GM23248 (cell line): ENCODE measurements at regions not wholly inside any gene's neighbourhood (a gene's known extent, or its start where the extent isn't known, plus 50 kb on each side); places are given as distances from the start of the nearest gene placed in this dataset.

ENCODE experiments used
- DNase-seq: peaks from one replicate; pipeline ENCODE4 v3.0.0-alpha.2; 2015
- H2AFZ ChIP-seq: fragments of 200-600 bp; sonication (generic); 2 replicates; pipeline ENCODE4 v1.6.1; 2016; ENCODE audit warnings: antibody characterized with exemption
- H3F3A ChIP-seq: fragments of 200-600 bp; sonication (generic); 2 replicates; pipeline ENCODE4 v1.6.1; 2016; ENCODE audit warnings: mild to moderate bottlenecking, antibody characterized with exemption, mixed run types; ENCODE audit not compliant: insufficient read depth
- H3K27ac ChIP-seq: fragments of 200-600 bp; sonication (generic); 2 replicates; pipeline ENCODE4 v1.5.1; 2016; ENCODE audit warnings: mild to moderate bottlenecking
- H3K27me3 ChIP-seq: fragments of 200-600 bp; sonication (generic); replicated peaks from 2 replicates; pipeline ENCODE4 v1.6.1; 2016; ENCODE audit warnings: mild to moderate bottlenecking; ENCODE audit not compliant: insufficient read depth
- H3K36me3 ChIP-seq: fragments of 200-600 bp; sonication (generic); 2 replicates; pipeline ENCODE4 v1.6.1; 2016; ENCODE audit warnings: low read depth, mild to moderate bottlenecking
- H3K4me1 ChIP-seq: fragments of 200-600 bp; sonication (generic); 2 replicates; pipeline ENCODE4 v1.6.1; 2016; ENCODE audit warnings: mild to moderate bottlenecking; ENCODE audit not compliant: insufficient read depth
- H3K4me2 ChIP-seq: fragments of 200-600 bp; sonication (generic); one replicate; pipeline ENCODE4 v1.6.1; 2016; ENCODE audit warnings: mild to moderate bottlenecking; ENCODE audit not compliant: unreplicated experiment
- H3K4me3 ChIP-seq: fragments of 200-600 bp; sonication (generic); 2 replicates; pipeline ENCODE4 v1.5.1; 2016; ENCODE audit warnings: mild to moderate bottlenecking
- H3K79me2 ChIP-seq: fragments of 200-600 bp; sonication (generic); 2 replicates; pipeline ENCODE4 v1.6.1; 2016; ENCODE audit warnings: mild to moderate bottlenecking; ENCODE audit not compliant: insufficient read depth
- H3K9ac ChIP-seq: fragments of 200-600 bp; sonication (generic); 2 replicates; pipeline ENCODE4 v1.6.1; 2016; ENCODE audit warnings: mild to moderate bottlenecking
- H3K9me2 ChIP-seq: fragments of 200-600 bp; sonication (generic); 2 replicates; pipeline ENCODE4 v1.6.1; 2016; ENCODE audit warnings: mixed run types, mild to moderate bottlenecking, moderate library complexity; ENCODE audit not compliant: insufficient read depth
- H3K9me3 ChIP-seq: fragments of 200-600 bp; sonication (generic); one replicate; pipeline ENCODE4 v1.6.1; 2017; ENCODE audit warnings: low read depth
- H4K20me1 ChIP-seq: fragments of 200-600 bp; sonication (generic); 2 replicates; pipeline ENCODE4 v1.6.0; 2016; ENCODE audit not compliant: insufficient read depth
- EZH2 ChIP-seq: fragments of 200-600 bp; sonication (generic); IDR thresholded peaks from 2 replicates; pipeline ENCODE4 v1.6.1; 2018; ENCODE audit warnings: antibody characterized with exemption, mild to moderate bottlenecking; ENCODE audit not compliant: insufficient read depth, poor library complexity, severe bottlenecking
- EZH2phosphoT487 ChIP-seq: fragments of 200-600 bp; sonication (generic); IDR thresholded peaks from 2 replicates; pipeline ENCODE4 v1.6.1; 2018; ENCODE audit warnings: antibody characterized with exemption, moderate library complexity, mild to moderate bottlenecking, low read depth; ENCODE audit not compliant: insufficient read depth
- WGBS, 2 experiments: methylation state at CpG; one replicate each; pipeline ENCODE4 v1.1.6; 2015 to 2017; ENCODE audit warnings: low lambda C conversion rate in 2 of 2, low coverage in 1 of 2; ENCODE audit errors: missing lambda C conversion rate in 2 of 2; 5-methylcytosine and 5-hydroxymethylcytosine counted together
- in situ Hi-C: fragments of 300-500 bp; cut with MboI; formaldehyde crosslinking; loops from 2 replicates; pipeline ENCODE4 v1.15.0; 2020

DNA sequence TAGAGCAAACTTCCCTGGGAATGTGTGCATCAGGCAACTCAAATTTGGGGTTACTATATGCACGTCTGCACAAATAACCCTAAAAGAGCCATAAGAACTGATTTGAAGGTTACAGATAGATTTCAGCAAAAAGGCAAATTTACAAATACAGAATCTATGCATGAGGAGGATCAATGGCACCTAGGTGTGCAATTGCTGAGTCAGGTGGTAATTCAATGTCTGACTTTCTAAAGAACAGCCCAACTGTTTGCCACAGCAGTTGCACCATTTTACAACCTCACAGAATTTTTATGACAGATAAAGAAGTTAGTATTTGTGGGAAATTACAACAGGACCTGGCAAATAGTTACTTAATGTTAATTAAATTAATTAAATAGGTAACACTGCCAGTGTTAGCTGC is 405.5 kb downstream of the TMEM114 start:
- TF ChIP-seq EZH2phosphoT487 (no peak), EZH2 (no peak)
- no peaks in the 10 kb centered on the region for H4K20me1 ChIP-seq

DNA sequence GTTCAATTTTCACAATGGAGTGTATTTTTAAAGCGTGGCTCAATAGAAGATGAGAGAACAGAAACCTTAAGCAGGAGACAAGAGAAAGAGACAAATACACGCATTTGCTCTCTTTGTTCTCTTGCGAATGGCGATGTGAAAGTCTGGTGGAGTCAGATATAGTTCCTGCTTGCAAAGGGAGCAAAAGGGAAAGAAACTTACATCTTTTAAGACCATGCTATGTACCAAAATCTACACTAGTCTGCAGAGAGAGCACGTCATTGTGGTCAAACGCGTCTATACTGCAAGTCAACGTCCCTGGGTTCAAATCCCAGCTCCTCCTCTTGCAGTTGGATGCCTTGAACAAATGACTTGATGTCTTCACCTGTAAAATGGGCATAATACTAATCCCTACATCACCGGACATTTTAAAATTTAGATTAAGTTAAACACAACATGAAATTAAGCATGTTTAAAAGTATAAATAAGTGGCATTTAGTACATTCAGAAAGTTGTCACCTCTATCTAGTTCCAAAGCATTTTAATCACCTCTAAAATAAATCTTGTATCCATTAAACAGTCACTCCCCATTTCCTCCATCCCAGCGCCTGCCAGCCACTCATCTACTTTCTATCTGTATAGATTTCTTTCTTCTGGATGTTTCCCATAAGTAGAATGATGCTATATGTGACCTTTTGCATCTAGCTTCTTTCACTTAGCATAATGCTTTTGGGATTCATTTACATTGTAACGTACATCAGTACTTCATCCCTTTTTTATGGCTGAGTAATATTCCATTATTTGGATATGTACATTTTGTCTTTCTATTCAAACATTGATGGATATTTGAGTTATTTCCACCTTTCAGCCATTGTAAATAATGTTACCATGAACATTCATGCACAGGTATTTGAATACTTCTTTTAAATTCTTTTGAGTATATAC is 406.9 kb downstream of the TMEM114 start:
- in situ Hi-C loops, result no loop called here

More for the DNA sequence above, 405.5 kb downstream of the TMEM114 start:
- Histone ChIP-seq H3K9me2 (no peaks in the 10 kb centered on the region), H2AFZ (no peak overlapping the region), H3K4me1 (no peaks in the 10 kb centered on the region), H3K36me3 (no peaks in the 10 kb centered on the region), H3K9ac (no peak overlapping the region), H3K4me3 (no peak overlapping the region), H3K27me3 (no peaks in the 10 kb centered on the region), H3K27ac (no peak overlapping the region), H3K9me3 (no peaks in the 10 kb centered on the region), H3K79me2 (no peaks in the 10 kb centered on the region), H3F3A (no peaks in the 10 kb centered on the region), H3K4me2 (no peak overlapping the region)
- in situ Hi-C loops, result no loop called here
- 4 to 19% methylated on average over 1 of the region's 1 CpG for WGBS, 2 experiments
- DNase-seq, result no peak

DNA sequence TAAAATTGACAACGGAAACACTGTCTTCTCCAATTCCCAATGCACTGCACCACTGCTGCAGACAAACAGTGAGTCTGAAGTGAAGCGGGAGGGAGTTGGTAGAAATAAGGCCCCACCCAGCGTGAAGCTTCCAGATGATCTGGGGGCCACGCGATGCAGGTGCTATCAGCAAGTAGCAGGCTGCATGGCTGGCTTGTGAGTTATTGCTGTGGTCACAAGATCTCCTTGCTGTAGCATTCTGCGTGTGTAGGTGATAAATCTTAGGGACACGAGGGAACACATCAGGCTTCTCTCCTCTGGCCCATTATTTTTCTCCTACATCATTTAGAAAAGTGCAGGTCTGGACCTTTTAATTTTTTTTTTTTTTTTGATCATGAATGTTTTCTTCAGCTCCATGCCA is 407.6 kb downstream of the TMEM114 start:
- DNase-seq, result no peak
- Histone ChIP-seq H3K9me3 (no peaks in the 10 kb centered on the region), H3K9ac (no peak overlapping the region), H3K4me3 (no peak overlapping the region), H3K36me3 (no peaks in the 10 kb centered on the region), H3K27me3 (no peaks in the 10 kb centered on the region), H2AFZ (no peak overlapping the region), H3K9me2 (no peaks in the 10 kb centered on the region), H3K27ac (no peak overlapping the region), H4K20me1 (no peaks in the 10 kb centered on the region), H3K4me2 (no peak overlapping the region), H3K79me2 (no peaks in the 10 kb centered on the region), H3K4me1 (no peaks in the 10 kb centered on the region), H3F3A (no peaks in the 10 kb centered on the region)
- 10 to 18% methylated on average over 7 of the region's 7 CpGs for WGBS, 2 experiments
- TF ChIP-seq EZH2phosphoT487 (no peak), EZH2 (no peak)
- in situ Hi-C loops, result no loop called here

More for the DNA sequence above, 406.9 kb downstream of the TMEM114 start:
- Histone ChIP-seq H3K9me3 (no peaks in the 10 kb centered on the region), H3F3A (no peaks in the 10 kb centered on the region), H4K20me1 (no peaks in the 10 kb centered on the region), H3K36me3 (no peaks in the 10 kb centered on the region), H3K4me3 (no peak overlapping the region), H3K27ac (no peak overlapping the region), H3K9ac (no peak overlapping the region), H3K4me1 (no peaks in the 10 kb centered on the region), H3K4me2 (no peak overlapping the region), H2AFZ (no peak overlapping the region), H3K9me2 (no peaks in the 10 kb centered on the region), H3K79me2 (no peaks in the 10 kb centered on the region), H3K27me3 (no peaks in the 10 kb centered on the region)
- 26 to 27% methylated on average over 11 of the region's 11 CpGs for whole genome bisulfite sequencing, 2 experiments
- no peak for TF ChIP-seq EZH2phosphoT487
- no peak for TF ChIP-seq EZH2
- no peak for DNase-seq

DNA sequence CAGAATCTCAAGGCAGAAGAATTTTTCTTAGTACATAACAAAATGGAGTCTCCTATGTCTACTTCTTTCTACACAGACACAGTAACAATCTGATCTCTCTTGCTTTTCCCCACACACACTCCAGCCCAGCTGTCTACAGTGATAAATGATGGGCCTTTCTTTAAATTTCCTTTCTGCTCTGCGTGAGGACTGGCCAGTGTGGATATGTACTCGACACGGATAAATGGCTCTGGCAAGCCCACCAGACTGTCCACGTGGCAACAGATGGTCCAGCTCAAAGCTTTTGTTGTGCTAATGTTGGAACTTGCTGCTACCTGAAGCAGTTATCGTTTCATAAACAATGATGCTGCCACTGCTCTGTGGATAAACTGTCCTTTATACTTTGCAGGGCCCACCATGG is 410.7 kb downstream of the TMEM114 start:
- 2 to 4% methylated on average over 5 of the region's 5 CpGs for WGBS, 2 experiments
- Histone ChIP-seq H3K36me3 (no peaks in the 10 kb centered on the region), H3K4me2 (no peak overlapping the region), H3K9me2 (no peaks in the 10 kb centered on the region), H2AFZ (no peak overlapping the region), H3K4me1 (no peaks in the 10 kb centered on the region), H4K20me1 (no peaks in the 10 kb centered on the region), H3K9me3 (no peaks in the 10 kb centered on the region), H3K9ac (no peak overlapping the region), H3F3A (no peaks in the 10 kb centered on the region), H3K79me2 (no peaks in the 10 kb centered on the region), H3K4me3 (no peak overlapping the region), H3K27ac (no peak overlapping the region), H3K27me3 (no peaks in the 10 kb centered on the region)
- TF ChIP-seq EZH2 (no peak), EZH2phosphoT487 (no peak)
- DNase-seq, result no peak
- in situ Hi-C loops, result no loop called here
